A673 (cell line): ENCODE measurements at regions not wholly inside any gene's neighbourhood (a gene's known extent, or its start where the extent isn't known, plus 50 kb on each side); places are given as distances from the start of the nearest gene placed in this dataset.

Experiments
- BruUV-seq: library from RNA; stranded (reverse); fragments of 400-500 nt; replicated peaks from 2 replicates; lab custom pipeline; 2021; lab: Mats Ljungman, UMichigan
- CTCF ChIA-PET: fragments of 300-600 bp; sonication (Branson Sonifier 250); formaldehyde crosslinking; loops from one replicate; lab custom pipeline; 2022; ENCODE audit warnings: antibody characterized with exemption; lab: Charles Lee
- POLR2A ChIA-PET: fragments of 300-600 bp; sonication (Branson Sonifier 250); formaldehyde crosslinking; loops from one replicate; lab custom pipeline; 2022; ENCODE audit warnings: antibody characterized with exemption; ENCODE audit not compliant: low non-redundant PET; lab: Charles Lee
- DNase-seq: peaks from one replicate; pipeline ENCODE4 v3.0.0-alpha.2; 2015; ENCODE audit warnings: low spot score
- H3K27ac ChIP-seq: fragments of 200-600 bp; sonication (generic); 2 replicates; pipeline ENCODE4 v1.5.1; 2016; ENCODE audit warnings: mixed run types, low read depth, mild to moderate bottlenecking, mixed read lengths, antibody characterized with exemption, low read length; ENCODE audit not compliant: poor library complexity, severe bottlenecking
- H3K27me3 ChIP-seq: fragments of 200-600 bp; sonication (generic); replicated peaks from 2 replicates; pipeline ENCODE4 v1.6.1; 2017; ENCODE audit warnings: mixed run types, low read depth, mild to moderate bottlenecking, mixed read lengths, antibody characterized with exemption, low read length; ENCODE audit not compliant: insufficient read depth, poor library complexity
- H3K36me3 ChIP-seq: fragments of 200-600 bp; sonication (generic); 2 replicates; pipeline ENCODE4 v1.6.1; 2016; ENCODE audit warnings: mixed run types, mild to moderate bottlenecking, mixed read lengths, antibody characterized with exemption, low read length; ENCODE audit not compliant: insufficient read depth, poor library complexity, severe bottlenecking
- H3K4me1 ChIP-seq: fragments of 200-600 bp; sonication (generic); 2 replicates; pipeline ENCODE4 v1.6.1; 2017; ENCODE audit warnings: mixed run types, mild to moderate bottlenecking, mixed read lengths, antibody characterized with exemption, low read length; ENCODE audit not compliant: insufficient read depth, poor library complexity, severe bottlenecking
- H3K4me3 ChIP-seq: fragments of 200-600 bp; sonication (generic); 2 replicates; pipeline ENCODE4 v1.5.1; 2016; ENCODE audit warnings: low read depth, mixed run types, mild to moderate bottlenecking, mixed read lengths, low read length; ENCODE audit not compliant: poor library complexity, severe bottlenecking
- H3K9me3 ChIP-seq: fragments of 200-600 bp; sonication (generic); 2 replicates; pipeline ENCODE4 v1.6.1; 2016; ENCODE audit warnings: mixed run types, low read depth, mild to moderate bottlenecking, mixed read lengths, antibody characterized with exemption, low read length; ENCODE audit not compliant: poor library complexity, severe bottlenecking
- EZH2 ChIP-seq: fragments of 200-600 bp; sonication (generic); IDR thresholded peaks from 2 replicates; pipeline ENCODE4 v1.6.1; 2017; ENCODE audit warnings: borderline replicate concordance, low read depth, mild to moderate bottlenecking, mixed read lengths, antibody characterized with exemption, low read length; ENCODE audit not compliant: poor library complexity, severe bottlenecking
- intact Hi-C: fragments of 100-400 bp; cut with micrococcal nuclease; formaldehyde crosslinking; loops from one replicate; pipeline ENCODE4 v1.10.0; 2022; ENCODE audit not compliant: unreplicated experiment
- TF ChIP-seq, protein P1 (sequence below): fragments of 300-800, 200-600 bp; sonication (generic); conservative IDR thresholded peaks from 2 replicates; pipeline ENCODE4 v1.5.1; 2017; ENCODE audit warnings: low read depth, mild to moderate bottlenecking, antibody characterized with exemption, low read length, moderate library complexity, mixed read lengths

GRCh38 chr3:40864915-40865314 is 334.4 kb upstream of the CTNNB1 start:
- Histone ChIP-seq H3K36me3 (no peaks in the 10 kb centered on the region), H3K27me3 (no peaks in the 10 kb centered on the region), H3K9me3 (no peaks in the 10 kb centered on the region), H3K4me1 (no peaks in the 10 kb centered on the region), H3K4me3 (no peak overlapping the region), H3K27ac (no peak overlapping the region)
- ChIA-PET POLR2A (no interaction called here), CTCF (no interaction called here)
- intact Hi-C loops = no loop called here
- BruUV-seq = no TSS peak
- no peak for TF ChIP-seq EZH2
- TF ChIP-seq, protein P1, sequence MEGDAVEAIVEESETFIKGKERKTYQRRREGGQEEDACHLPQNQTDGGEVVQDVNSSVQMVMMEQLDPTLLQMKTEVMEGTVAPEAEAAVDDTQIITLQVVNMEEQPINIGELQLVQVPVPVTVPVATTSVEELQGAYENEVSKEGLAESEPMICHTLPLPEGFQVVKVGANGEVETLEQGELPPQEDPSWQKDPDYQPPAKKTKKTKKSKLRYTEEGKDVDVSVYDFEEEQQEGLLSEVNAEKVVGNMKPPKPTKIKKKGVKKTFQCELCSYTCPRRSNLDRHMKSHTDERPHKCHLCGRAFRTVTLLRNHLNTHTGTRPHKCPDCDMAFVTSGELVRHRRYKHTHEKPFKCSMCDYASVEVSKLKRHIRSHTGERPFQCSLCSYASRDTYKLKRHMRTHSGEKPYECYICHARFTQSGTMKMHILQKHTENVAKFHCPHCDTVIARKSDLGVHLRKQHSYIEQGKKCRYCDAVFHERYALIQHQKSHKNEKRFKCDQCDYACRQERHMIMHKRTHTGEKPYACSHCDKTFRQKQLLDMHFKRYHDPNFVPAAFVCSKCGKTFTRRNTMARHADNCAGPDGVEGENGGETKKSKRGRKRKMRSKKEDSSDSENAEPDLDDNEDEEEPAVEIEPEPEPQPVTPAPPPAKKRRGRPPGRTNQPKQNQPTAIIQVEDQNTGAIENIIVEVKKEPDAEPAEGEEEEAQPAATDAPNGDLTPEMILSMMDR = no peak
- DNase-seq = no peak

DNA sequence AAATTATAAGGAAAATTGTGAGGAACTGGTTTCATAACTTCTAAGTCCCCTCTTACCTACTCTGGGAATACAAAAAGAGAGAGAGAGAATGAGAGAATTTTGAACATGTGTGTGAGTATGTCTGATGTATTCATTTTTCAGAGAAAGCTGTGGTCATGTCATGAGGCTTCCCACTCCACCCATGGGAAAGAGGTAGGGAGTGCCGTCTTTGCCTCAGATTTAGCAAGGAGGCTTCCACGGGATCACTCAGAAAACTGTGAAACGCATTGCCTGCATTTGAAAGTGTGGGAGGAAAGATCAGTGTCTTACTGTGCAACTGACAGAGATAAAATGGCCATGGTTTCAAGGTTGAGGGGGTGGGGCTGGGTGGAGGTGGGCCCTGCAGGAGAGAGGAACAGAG is 331.5 kb upstream of the CTNNB1 start:
- intact Hi-C loops = no loop called here
- Histone ChIP-seq H3K27me3 (no peaks in the 10 kb centered on the region), H3K9me3 (no peaks in the 10 kb centered on the region), H3K27ac (no peak overlapping the region), H3K4me1 (no peaks in the 10 kb centered on the region), H3K4me3 (no peak overlapping the region), H3K36me3 (no peaks in the 10 kb centered on the region)
- CTCF ChIA-PET = no interaction called here
- DNase-seq = no peak
- TF ChIP-seq, protein P1 = no peak
- TF ChIP-seq EZH2 = no peak
- no TSS peak for BruUV-seq
- POLR2A ChIA-PET = no interaction called here

DNA sequence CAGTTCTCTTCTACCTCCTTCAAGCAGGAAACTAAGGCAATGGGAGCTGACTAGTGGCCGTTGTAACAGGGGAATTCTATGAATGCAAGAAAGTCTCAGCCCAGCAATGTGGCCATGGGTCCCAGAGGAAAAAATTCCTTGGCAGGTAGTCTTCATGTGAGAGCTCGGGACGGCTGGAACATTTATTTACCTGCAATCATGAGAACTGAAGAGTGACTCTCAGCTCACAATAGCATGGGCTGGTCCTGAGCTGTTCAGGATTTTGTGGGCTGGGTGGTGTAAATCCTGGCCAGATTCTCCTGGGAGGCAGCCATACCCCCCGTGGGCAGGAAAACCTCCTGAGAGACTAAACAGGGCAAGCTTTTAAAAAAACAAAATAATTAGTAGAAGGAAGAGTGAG is 330.3 kb upstream of the CTNNB1 start:
- BruUV-seq = no TSS peak
- DNase-seq = no peak
- H3K36me3 ChIP-seq = no peaks in the 10 kb centered on the region
- ChIA-PET POLR2A (no interaction called here), CTCF (no interaction called here)
- no peak overlapping the region for H3K27ac ChIP-seq
- TF ChIP-seq, protein P1 = no peak
- TF ChIP-seq EZH2 = no peak
- no peaks in the 10 kb centered on the region for H3K9me3 ChIP-seq
- no peaks in the 10 kb centered on the region for H3K27me3 ChIP-seq
- H3K4me1 ChIP-seq = no peaks in the 10 kb centered on the region
- intact Hi-C loops = no loop called here
- no peak overlapping the region for H3K4me3 ChIP-seq
